K562 (cell line): ENCODE measurements at regions not wholly inside any gene's neighbourhood (a gene's known extent, or its start where the extent isn't known, plus 50 kb on each side); places are given as distances from the start of the nearest gene placed in this dataset.

Experiments used
- ATAC-seq: fragments of 200-7000 bp; cut with Tn5 transposase; 3 replicates; pipeline ENCODE4 v1.9.1; 2020; ENCODE audit warnings: moderate library complexity
- BruUV-seq: library from RNA; stranded (reverse); fragments of 400-500 nt; replicated peaks from 2 replicates; lab custom pipeline; 2021; lab: Mats Ljungman, UMichigan
- CTCF ChIA-PET: fragments of 300-600 bp; formaldehyde crosslinking; extraction: SDS; loops from one replicate; lab custom pipeline; 2021; ENCODE audit warnings: low intra/inter-chr PET ratio; lab: Yijun Ruan, JAX
- POLR2A ChIA-PET: fragments of 300-600, 350-650 bp; sonication (Branson Sonifier 250); formaldehyde crosslinking; extraction: SDS; loops from one replicate; lab custom pipeline; 2021; ENCODE audit warnings: antibody characterized with exemption, inconsistent platforms; lab: Yijun Ruan, JAX
- DNase-seq, 4 experiments: peaks; one replicate each; pipeline versions ENCODE4 v3.0.0 to v3.0.0-alpha.2; 2011 to 2018; ENCODE audit warnings: low spot score in 3 of 4, mixed read lengths in 3 of 4; ENCODE audit errors: extremely low read depth in 1 of 4
- FAIRE-seq: peaks from 2 replicates; lab custom pipeline; 2011; peaks lifted over from hg19 to GRCh38; lab: Jason Lieb, UNC
- H2AFZ ChIP-seq: 2 replicates; pipeline ENCODE4 v1.6.0; 2011; ENCODE audit warnings: low read depth, low read length, control low read depth, inconsistent platforms
- H3K27ac ChIP-seq: fragments of 200-600 bp; 3 replicates; pipeline ENCODE4 v1.8.0; 2011; ENCODE audit warnings: low read depth, mild to moderate bottlenecking, control low read depth, inconsistent platforms, low read length, moderate library complexity, mixed read lengths; ENCODE audit errors: extremely low read depth
- H3K27me3 ChIP-seq, 2 experiments: fragments of 300-600 bp in 1 of 2; 2 replicates in 1 of 2; 3 replicates in 1 of 2; pipeline versions ENCODE4 v1.6.0 to v1.8.0; 2011; ENCODE audit warnings: inconsistent platforms in 2 of 2, low read length in 2 of 2, mild to moderate bottlenecking in 1 of 2, mixed read lengths in 1 of 2, moderate library complexity in 1 of 2; ENCODE audit not compliant: control insufficient read depth in 2 of 2, insufficient read depth in 2 of 2
- H3K36me3 ChIP-seq: fragments of 300-600 bp; 3 replicates; pipeline ENCODE4 v1.8.0; 2011; ENCODE audit warnings: mild to moderate bottlenecking, low read length, inconsistent platforms; ENCODE audit not compliant: control insufficient read depth, insufficient read depth
- H3K4me1 ChIP-seq, 2 experiments: fragments of 200-600 bp in 1 of 2; replicated peaks in 1 of 2; 2 replicates in 1 of 2; 3 replicates in 1 of 2; pipeline versions ENCODE4 v1.5.1 to v1.8.0; 2011; ENCODE audit warnings: inconsistent platforms in 2 of 2, low read length in 2 of 2, mild to moderate bottlenecking in 1 of 2, mixed read lengths in 1 of 2, moderate library complexity in 1 of 2; ENCODE audit not compliant: control insufficient read depth in 2 of 2, insufficient read depth in 2 of 2
- H3K4me2 ChIP-seq: 2 replicates; pipeline ENCODE4 v1.6.1; 2011; ENCODE audit warnings: low read length, control low read depth, inconsistent platforms, mixed read lengths; ENCODE audit not compliant: insufficient read depth
- H3K4me3 ChIP-seq: fragments of 200-600 bp; sonication (generic), shearing (Covaris generic); 2 replicates; pipeline ENCODE4 v1.5.1; 2016; ENCODE audit warnings: control low read depth, inconsistent platforms
- H3K79me2 ChIP-seq: fragments of 200-600 bp; 3 replicates; pipeline ENCODE4 v1.8.0; 2011; ENCODE audit warnings: low read length, inconsistent platforms; ENCODE audit not compliant: control insufficient read depth, insufficient read depth
- H3K9ac ChIP-seq, 2 experiments: 2 replicates each; pipeline versions ENCODE4 v1.6.0 to v1.6.1; 2011; ENCODE audit warnings: low read depth in 2 of 2, low read length in 2 of 2, control low read depth in 1 of 2, inconsistent platforms in 1 of 2, mild to moderate bottlenecking in 1 of 2, mixed read lengths in 1 of 2; ENCODE audit not compliant: insufficient read depth in 1 of 2
- H3K9me1 ChIP-seq: one replicate; pipeline ENCODE4 v1.6.0; 2011; ENCODE audit warnings: inconsistent platforms, mild to moderate bottlenecking, low read length, moderate library complexity; ENCODE audit not compliant: control insufficient read depth, insufficient read depth
- H3K9me3 ChIP-seq: replicated peaks from 2 replicates; pipeline ENCODE4 v1.5.1; 2011; ENCODE audit warnings: low read depth, low read length, inconsistent platforms; ENCODE audit not compliant: control insufficient read depth, insufficient read depth
- H4K20me1 ChIP-seq: replicated peaks from 2 replicates; pipeline ENCODE4 v1.6.1; 2011; ENCODE audit warnings: low read length, inconsistent platforms, mixed read lengths; ENCODE audit not compliant: control insufficient read depth, insufficient read depth
- CBX8 ChIP-seq: fragments of 200-600 bp; sonication (generic); IDR thresholded peaks from 2 replicates; pipeline ENCODE4 v1.6.1; 2012; ENCODE audit warnings: borderline replicate concordance, mixed run types, low read depth, mild to moderate bottlenecking, moderate library complexity, mixed read lengths, low read length, control low read depth, inconsistent platforms; ENCODE audit not compliant: poor library complexity, severe bottlenecking; ENCODE audit errors: extremely low read depth
- CTCF ChIP-seq, 3 experiments: IDR thresholded peaks in 2 of 3; conservative IDR thresholded peaks in 1 of 3; 2 replicates each; pipeline ENCODE4 v1.5.1; 2011 to 2012; ENCODE audit warnings: low read length in 3 of 3, mild to moderate bottlenecking in 3 of 3, control low read depth in 2 of 3, improper control_type of control experiment in 1 of 3, inconsistent platforms in 1 of 3, low read depth in 1 of 3, mixed read lengths in 1 of 3, moderate library complexity in 1 of 3; ENCODE audit not compliant: insufficient read depth in 2 of 3
- DEAF1 ChIP-seq: fragments of 450-650 bp; formaldehyde crosslinking; IDR thresholded peaks from 2 replicates; pipeline ENCODE4 v1.4.0; 2020; ENCODE audit warnings: mild to moderate bottlenecking, moderate library complexity
- KLF13 ChIP-seq: fragments of 450-650 bp; IDR thresholded peaks from 2 replicates; pipeline ENCODE4 v1.6.1; 2016; ENCODE audit warnings: missing genetic modification characterization, low read depth, mild to moderate bottlenecking, missing compliant biosample characterization, moderate library complexity, borderline replicate concordance
- RAD21 ChIP-seq, 2 experiments: fragments of 250-450 bp in 1 of 2; fragments of 450-650 bp in 1 of 2; sonication (Bioruptor Pico) in 1 of 2; formaldehyde crosslinking in 1 of 2; IDR thresholded peaks in 1 of 2; conservative IDR thresholded peaks in 1 of 2; 2 replicates each; pipeline versions ENCODE4 v1.4.0 to v1.8.0; 2020 to 2022; ENCODE audit warnings: mild to moderate bottlenecking in 2 of 2, moderate library complexity in 1 of 2
- RFX7 ChIP-seq: fragments of 250-450 bp; sonication (Bioruptor Pico); IDR thresholded peaks from 2 replicates; pipeline ENCODE4 v1.5.1; 2021; ENCODE audit warnings: mild to moderate bottlenecking
- ZBTB33 ChIP-seq: sonication (generic); formaldehyde crosslinking; IDR thresholded peaks from 2 replicates; pipeline ENCODE4 v1.8.1; 2023; ENCODE audit warnings: mild to moderate bottlenecking, missing genetic modification reagents
- ZBTB43 ChIP-seq: sonication (generic); formaldehyde crosslinking; IDR thresholded peaks from 2 replicates; pipeline ENCODE4 v1.8.0; 2023; ENCODE audit warnings: mild to moderate bottlenecking, missing genetic modification reagents
- ZNF445 ChIP-seq: fragments of 250-450 bp; sonication (Bioruptor Pico); IDR thresholded peaks from 2 replicates; pipeline ENCODE4 v1.4.0; 2020; ENCODE audit warnings: low read depth, mild to moderate bottlenecking, moderate library complexity
- WGBS: fragments of 100-300 bp; shearing (Covaris generic); methylation state at CpG from one replicate; pipeline ENCODE4 v1.1.6; 2016; ENCODE audit warnings: low coverage, mixed read lengths; ENCODE audit not compliant: insufficient coverage; ENCODE audit errors: missing lambda C conversion rate; 5-methylcytosine and 5-hydroxymethylcytosine counted together
- in situ Hi-C: fragments of 300-500 bp; cut with MboI; formaldehyde crosslinking; loops from 4 replicates; pipeline ENCODE4 v1.15.0; 2018; ENCODE audit warnings: inconsistent platforms, mixed read lengths
- intact Hi-C: fragments of 100-400 bp; cut with micrococcal nuclease; formaldehyde crosslinking; loops from 2 replicates; pipeline ENCODE4 v1.14.2; 2022

- Histone ChIP-seq H3K27ac (no peak overlapping the region), H3K9me1 (no peaks in the 10 kb centered on the region), H2AFZ (peak overlapping the region; percentile 7; the same call in 1 of the 2 replicates), H3K4me1 (peaks cover 4 to 7% of the 10 kb centered on the region in 2 experiments; a peak in 3 of 5 replicates), H3K9me3 (0 out of 2 replicates have a peak, but pooled peaks cover 3% of the 10 kb centered on the region), H4K20me1 (no peaks in the 10 kb centered on the region), H3K9ac (no peak overlapping the region), H3K4me3 (no peak overlapping the region), H3K36me3 (no peaks in the 10 kb centered on the region), H3K4me2 (no peak overlapping the region), H3K79me2 (no peaks in the 10 kb centered on the region), H3K27me3 (no peaks in the 10 kb centered on the region)
- ATAC-seq (peak; percentile 85), DNase-seq (peak; percentile 28 to 54 (median 36)), FAIRE-seq (peak; percentile 82)
- POLR2A ChIA-PET = interaction anchor here (0.7 kb wide), 1 partner anchor 9 kb away, joined by 3 read pairs; no protein-coding TSS in a partner anchor
- CTCF ChIA-PET = interaction anchor here (0.9 to 1.8 kb wide), 4 partner anchors 451 to 489 kb away, joined by 3 to 7 read pairs (median 5); no protein-coding TSS in a partner anchor
- in situ Hi-C loops = no loop called here
- 7% methylated on average over 2 of the region's 2 CpGs for WGBS
- BruUV-seq = no TSS peak
- intact Hi-C loops = loop anchor here (1.0 kb wide), 2 partner anchors 453 to 487 kb away; no protein-coding TSS in a partner anchor
- no peak for TF ChIP-seq ZNF445
- TF ChIP-seq CTCF (IDR thresholded peaks at IDR 0.05 in 2 of 3, conservative IDR thresholded peaks at IDR 0.05 in 1 of 3; ENCODE audit: insufficient read depth in 2 of 3, low read depth in 1 of 3, low read length in 3 of 3) = peak in 2 of 3 experiments; percentile 41 to 55; a peak in 5 of 6 replicates
- TF ChIP-seq CBX8 = no peak
- TF ChIP-seq DEAF1 (CRISPR knock-in tag) = peak; percentile 62
- TF ChIP-seq ZBTB33 (CRISPR knock-in tag) = no peak
- TF ChIP-seq KLF13 (tag) = no peak
- peak; percentile 76 to 82 for TF ChIP-seq RAD21 (CRISPR knock-in tag; conservative IDR thresholded peaks at IDR 0.05 in 1 of 2, IDR thresholded peaks at IDR 0.05 in 1 of 2)
- TF ChIP-seq ZBTB43 (CRISPR knock-in tag) = no peak
- TF ChIP-seq RFX7 (CRISPR knock-in tag) = no peak
These were observed 126.4 kb downstream of the P2RY1 start for GRCh38 chr3:152961323-152961722.
